HG03175 (cell line): ENCODE measurements at regions not wholly inside any gene's neighbourhood (a gene's known extent, or its start where the extent isn't known, plus 50 kb on each side); places are given as distances from the start of the nearest gene placed in this dataset.

Source experiments
- ATAC-seq: cut with Tn5 transposase; IDR thresholded peaks from one replicate; pipeline ENCODE4 v1.9.1; 2021; ENCODE audit warnings: mild to moderate bottlenecking, moderate library complexity; ENCODE audit not compliant: unreplicated experiment

DNA sequence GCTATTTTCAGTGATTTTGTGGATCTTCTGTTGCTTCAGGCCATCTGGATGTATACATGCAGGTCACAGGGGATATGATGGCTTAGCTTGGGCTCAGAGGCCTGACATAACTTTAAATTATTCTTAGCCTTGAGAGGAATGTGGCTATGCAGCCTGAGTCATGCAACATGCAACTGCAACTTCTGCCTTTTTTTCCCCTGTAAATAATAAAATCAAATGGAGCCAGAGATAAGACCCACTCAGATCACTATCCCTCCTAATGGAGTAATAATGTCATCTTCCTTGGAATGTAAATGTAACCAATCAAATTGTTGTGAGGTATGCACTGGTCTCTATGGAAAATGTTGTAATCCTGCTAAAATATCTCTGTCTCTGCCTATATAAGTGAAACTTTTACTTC, 54.9 kb downstream of the MAGEB17 start:
- ATAC-seq, result no peak

DNA sequence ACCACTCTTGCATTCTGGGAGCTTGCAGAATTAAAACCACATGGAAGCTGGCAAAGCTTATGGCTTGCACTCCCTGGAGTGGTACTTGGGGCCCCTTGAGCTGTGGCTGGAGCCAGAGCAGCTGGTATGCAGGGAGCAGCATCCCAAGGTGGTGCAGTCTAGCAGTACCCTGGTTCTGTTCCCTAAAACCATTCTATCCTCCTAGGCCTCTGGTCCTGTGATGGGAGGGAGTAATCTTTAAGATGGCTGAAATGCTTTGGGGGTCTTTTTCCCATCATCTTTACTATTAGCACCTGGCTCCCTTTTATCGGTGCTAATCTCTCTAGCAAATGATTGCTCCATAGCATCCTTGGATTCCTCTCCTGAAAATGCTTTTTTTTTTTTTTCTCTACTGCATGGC, 56.1 kb downstream of the MAGEB17 start:
- no peak for ATAC-seq

DNA sequence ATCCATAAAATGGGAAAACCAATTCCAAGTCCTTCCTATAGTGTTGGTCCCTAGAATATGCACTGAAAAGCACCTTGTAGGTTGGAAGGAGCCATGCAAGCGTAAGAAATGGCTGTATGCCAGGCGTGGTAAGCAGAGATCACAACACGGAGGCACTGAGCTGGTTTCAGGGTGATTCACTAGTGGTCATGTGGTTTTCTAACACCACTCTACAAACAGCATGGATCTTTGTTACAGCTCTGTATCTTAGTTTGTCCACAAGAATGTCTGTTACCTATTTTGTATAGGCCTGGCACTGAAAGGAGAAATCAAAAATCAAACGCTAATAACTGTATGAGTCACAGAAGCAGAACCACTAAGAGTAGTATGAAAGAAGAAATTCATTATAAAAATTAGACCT, 71.9 kb downstream of the MAGEB17 start:
- ATAC-seq, result no peak

GRCh38 chrX:16240231-16240905, 73.1 kb downstream of the MAGEB17 start:
- no peak for ATAC-seq

DNA sequence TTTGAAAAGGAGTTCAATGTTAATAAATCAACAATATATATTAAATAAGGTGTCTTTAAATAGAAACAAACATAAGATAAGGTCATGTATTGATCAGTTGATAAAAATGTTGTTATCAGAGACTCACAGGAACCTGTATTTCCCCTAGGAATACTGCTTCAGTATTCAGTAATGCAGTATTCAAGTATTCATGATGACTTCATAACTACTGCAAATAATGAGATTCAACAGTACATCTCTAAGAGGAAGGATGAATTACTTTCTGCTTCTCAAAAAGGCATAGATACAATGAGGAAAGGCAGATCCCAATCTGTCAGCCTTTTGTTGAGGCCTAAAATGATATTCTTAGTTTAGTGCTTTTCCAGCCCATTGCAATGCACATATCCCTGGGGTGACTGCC, 73.7 kb downstream of the MAGEB17 start:
- ATAC-seq, result no peak

DNA sequence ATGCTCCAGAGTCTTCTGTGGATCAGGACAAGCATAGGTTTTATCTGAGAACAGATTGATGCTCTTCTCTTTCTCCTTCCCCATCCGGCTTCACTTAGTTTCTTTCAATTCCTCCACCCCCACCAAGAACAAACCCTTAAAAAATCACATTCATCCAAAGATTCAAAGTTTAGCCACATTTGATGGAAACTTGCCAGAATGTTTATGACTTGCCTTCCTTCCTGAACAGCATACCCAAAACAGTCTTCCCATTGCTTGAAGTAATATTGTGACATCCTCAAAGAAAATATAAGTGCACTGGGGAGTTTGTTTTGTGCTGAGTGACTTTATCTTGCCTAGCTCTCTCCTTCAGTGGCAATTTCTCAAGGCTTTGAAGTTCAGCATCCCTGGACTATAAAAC, 83.0 kb downstream of the MAGEB17 start:
- ATAC-seq, result no peak

GRCh38 chrX:16251782-16252181, 84.5 kb downstream of the MAGEB17 start:
- ATAC-seq, result no peak

GRCh38 chrX:16258882-16259281, 91.6 kb downstream of the MAGEB17 start:
- ATAC-seq, result no peak

DNA sequence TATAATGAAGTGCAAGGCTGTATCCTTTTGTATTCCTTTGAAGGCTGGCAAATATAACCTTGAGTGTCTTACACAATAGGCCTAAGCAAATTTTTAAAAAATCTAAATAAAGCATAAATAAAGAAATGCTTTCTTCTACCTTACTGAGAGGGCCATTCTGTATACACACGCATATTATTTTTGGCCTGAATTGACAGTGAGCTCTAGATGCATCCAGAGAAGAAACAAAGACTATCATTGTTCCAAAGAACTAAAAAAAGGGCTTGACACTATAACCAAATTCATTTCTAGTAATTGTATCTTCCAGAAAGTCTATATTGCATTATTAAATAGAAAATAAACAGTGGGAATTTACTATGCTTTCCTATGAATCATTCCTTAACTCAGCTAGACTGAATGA, 100.2 kb downstream of the MAGEB17 start:
- ATAC-seq, result no peak

GRCh38 chrX:16268206-16268605, 100.9 kb downstream of the MAGEB17 start:
- no peak for ATAC-seq

- no peak for ATAC-seq
Observed at GRCh38 chrX:16278927-16279326, 111.6 kb downstream of the MAGEB17 start.

DNA sequence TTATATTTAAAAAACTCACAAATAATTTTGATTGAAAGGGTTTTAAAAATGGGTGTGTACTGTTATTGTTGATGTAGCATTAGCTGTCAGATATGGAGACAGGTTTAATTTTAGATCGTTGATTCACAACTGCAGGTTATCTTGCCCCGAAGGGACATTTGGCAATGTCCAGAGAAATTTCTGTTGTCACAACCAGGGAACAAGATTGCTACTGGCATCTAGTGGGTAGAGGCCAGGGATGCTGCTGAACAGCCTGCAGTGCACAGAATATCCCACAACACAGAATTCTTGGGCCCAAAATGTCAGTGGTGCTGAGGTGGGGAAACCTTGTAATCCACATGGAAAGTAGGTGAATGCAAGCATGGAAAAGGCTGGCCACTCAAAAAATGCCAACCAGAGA, 114.9 kb downstream of the MAGEB17 start:
- no peak for ATAC-seq

GRCh38 chrX:16284842-16285241, 117.6 kb downstream of the MAGEB17 start:
- ATAC-seq, result no peak

GRCh38 chrX:16290997-16291396, 123.7 kb downstream of the MAGEB17 start:
- no peak for ATAC-seq

DNA sequence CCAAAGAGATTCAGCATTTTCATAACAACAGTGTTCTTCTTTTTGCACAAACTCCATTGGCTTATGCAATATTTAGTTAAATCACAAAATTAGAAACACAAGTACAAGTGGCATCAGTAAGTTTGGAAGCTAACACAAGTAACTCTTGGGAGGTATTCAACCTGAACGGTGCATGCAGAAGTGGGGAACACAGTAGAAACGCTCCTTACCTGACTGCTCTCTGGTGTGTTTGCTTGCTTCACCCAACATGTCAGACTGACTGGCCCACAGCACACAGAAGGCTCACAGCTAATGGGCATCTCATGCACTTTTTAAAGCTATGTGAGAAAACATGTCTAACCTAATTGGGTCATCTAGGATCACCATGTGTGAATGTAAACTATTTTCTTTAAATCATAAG, 133.6 kb downstream of the MAGEB17 start:
- no peak for ATAC-seq

GRCh38 chrX:16304751-16305150, 137.5 kb downstream of the MAGEB17 start:
- ATAC-seq, result no peak

DNA sequence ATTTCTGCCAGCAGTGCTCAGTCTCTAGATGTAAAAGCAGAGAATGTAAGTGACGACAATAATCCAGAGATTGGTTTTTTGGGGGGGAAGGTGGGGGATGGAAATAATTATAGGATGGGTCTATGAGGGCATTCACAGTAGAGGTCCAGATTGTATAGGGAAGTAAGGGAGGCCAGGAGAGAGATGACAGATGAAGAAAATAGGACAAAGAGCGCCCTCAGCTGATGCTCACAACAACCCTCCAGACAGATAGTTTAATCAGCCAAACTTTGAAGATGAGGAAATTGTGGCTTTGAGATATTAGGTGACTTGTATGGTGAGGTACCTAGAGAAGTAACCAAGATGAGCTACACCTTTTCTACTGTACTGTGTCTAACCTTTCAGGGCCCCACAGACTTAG, 137.9 kb downstream of the MAGEB17 start:
- ATAC-seq, result no peak

- ATAC-seq, result no peak
Observed at GRCh38 chrX:16307950-16308349, 140.7 kb downstream of the MAGEB17 start.

- ATAC-seq, result no peak
Observed at GRCh38 chrX:16308773-16309172, 141.5 kb downstream of the MAGEB17 start.

DNA sequence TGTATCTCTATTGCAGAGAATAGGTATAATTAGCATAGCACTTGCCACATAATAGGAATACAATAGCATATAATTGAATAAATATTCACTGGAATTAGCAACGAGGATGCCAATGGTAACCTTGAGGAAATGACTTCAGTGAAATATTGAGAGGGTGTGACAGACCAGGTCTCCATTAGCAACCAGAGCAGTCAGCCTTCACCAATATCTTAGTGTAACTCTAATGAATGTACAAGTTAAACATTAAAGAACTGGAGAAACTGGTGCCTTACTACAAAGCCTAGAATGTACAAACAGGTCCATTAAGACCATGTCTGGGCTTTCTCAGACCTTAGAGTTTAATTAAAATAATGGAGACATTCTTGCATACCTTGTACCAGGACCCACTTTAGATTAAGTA, 143.0 kb downstream of the MAGEB17 start:
- ATAC-seq, result no peak

DNA sequence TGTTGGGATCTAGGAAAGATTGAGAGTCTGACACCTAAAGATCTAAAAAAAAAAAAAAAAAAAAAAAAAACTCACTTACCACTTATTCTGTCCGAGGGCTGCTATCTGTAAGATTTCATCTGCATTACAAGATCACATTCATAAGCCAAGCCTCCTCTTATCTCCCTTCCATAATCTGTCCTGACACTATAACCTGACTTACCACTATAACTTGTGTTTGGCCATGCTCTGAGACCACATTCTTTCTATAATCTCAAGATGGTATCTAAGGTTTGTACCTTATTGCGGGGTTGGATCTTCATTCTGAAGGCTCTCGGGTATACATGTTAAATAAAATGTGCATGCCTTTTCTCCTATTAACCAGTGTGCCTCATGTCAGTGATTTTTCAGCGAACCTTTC, 144.4 kb downstream of the MAGEB17 start:
- no peak for ATAC-seq

DNA sequence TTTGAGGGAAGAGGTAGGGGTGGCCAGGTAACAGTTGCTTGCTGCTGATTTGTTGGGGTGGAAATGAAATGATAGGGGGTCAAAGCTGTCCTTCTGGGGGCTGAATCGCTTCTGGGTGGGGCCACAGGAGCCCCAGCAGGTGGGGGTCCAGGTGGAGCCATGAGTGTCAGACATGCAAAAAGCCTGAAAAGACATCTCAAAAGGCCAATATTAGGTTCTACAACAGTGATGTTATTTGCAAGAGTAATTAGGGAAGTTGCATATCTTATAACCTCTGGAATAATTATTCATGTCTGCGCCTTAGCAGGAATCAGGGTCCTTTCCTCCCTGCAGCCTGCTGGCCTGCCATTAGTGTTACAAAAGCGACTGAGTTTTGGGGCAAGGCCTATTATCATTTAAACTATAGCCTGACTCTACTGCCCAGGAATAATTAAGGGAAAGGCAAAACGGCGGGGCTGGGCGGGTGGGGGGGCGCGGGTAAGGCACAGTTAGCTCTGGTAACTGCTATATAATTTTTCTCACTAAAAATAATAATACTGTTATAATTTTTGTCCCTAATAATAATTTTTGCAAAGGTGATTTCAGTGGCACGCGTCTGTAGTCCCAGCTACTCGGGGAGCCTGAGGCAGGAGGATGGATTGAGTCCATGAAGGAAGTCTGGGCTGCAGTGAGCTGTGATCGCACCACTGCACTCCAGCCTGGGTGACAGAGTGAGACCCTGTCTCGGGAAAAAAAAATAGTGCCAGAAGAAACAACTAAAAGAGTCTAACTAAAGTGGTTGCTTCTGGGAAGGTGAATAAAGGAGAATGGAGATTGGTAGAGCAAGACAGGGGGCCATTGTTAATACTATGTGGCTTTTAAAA, 145.7 kb downstream of the MAGEB17 start:
- no peak for ATAC-seq
